Chondrocyte (in vitro differentiated cells): ENCODE measurements at regions not wholly inside any gene's neighbourhood (a gene's known extent, or its start where the extent isn't known, plus 50 kb on each side); places are given as distances from the start of the nearest gene placed in this dataset.

Experiments used
- DNase-seq: peaks from one replicate; pipeline ENCODE4 v3.0.0; 2021; ENCODE audit warnings: mixed read lengths, low spot score
- H3K27ac Mint-ChIP-seq: one replicate; pipeline ENCODE4 v1.8.0; 2021; ENCODE audit warnings: mild to moderate bottlenecking, moderate library complexity, mixed read lengths; ENCODE audit not compliant: unreplicated experiment
- H3K27me3 Mint-ChIP-seq: 2 replicates; pipeline ENCODE4 v1.8.0; 2021; ENCODE audit warnings: low read depth, mixed read lengths
- H3K36me3 Mint-ChIP-seq: 2 replicates; pipeline ENCODE4 v1.8.0; 2021; ENCODE audit warnings: low read depth, mixed read lengths
- H3K4me1 Mint-ChIP-seq: 2 replicates; pipeline ENCODE4 v1.8.0; 2021; ENCODE audit warnings: low read depth, mild to moderate bottlenecking, mixed read lengths
- H3K4me3 Mint-ChIP-seq: one replicate; pipeline ENCODE4 v1.8.0; 2021; ENCODE audit warnings: mild to moderate bottlenecking, moderate library complexity, mixed read lengths; ENCODE audit not compliant: unreplicated experiment
- H3K9me3 Mint-ChIP-seq: 2 replicates; pipeline ENCODE4 v1.8.0; 2021; ENCODE audit warnings: low read depth, mixed read lengths
- TF ChIP-seq, protein P1 (sequence below): fragments of 200-600 bp; sonication (generic); IDR thresholded peaks from 2 replicates; pipeline ENCODE4 v1.5.0; 2021; ENCODE audit warnings: antibody characterized with exemption, mild to moderate bottlenecking, moderate library complexity

DNA sequence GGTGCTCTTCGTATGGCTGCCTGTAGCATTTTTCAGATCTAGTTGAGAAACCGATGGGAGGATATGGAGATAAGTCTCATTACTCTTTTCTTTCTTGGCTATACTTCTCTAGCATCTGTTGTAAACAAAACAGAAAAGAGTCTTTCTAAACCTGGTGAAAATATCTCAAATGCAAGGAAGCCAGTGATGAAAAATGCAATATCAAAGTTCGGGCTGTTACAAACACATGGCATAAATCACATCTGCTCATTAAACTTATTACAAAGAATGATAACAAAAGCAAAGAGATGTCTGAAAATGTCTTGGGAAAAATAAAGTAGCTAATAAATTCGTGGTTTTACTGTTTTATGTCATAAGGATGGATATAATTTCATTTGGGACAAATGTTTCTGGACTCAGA, 71.8 kb upstream of the IGFBP3 start:
- no peaks in the 10 kb centered on the region for H3K27me3 Mint-ChIP-seq
- H3K9me3 Mint-ChIP-seq = peaks cover 19% of the 10 kb centered on the region
- no peak for DNase-seq
- peaks cover 11% of the 10 kb centered on the region for H3K36me3 Mint-ChIP-seq
- H3K4me3 Mint-ChIP-seq = no peak overlapping the region
- H3K27ac Mint-ChIP-seq = no peak overlapping the region
- TF ChIP-seq, protein P1, sequence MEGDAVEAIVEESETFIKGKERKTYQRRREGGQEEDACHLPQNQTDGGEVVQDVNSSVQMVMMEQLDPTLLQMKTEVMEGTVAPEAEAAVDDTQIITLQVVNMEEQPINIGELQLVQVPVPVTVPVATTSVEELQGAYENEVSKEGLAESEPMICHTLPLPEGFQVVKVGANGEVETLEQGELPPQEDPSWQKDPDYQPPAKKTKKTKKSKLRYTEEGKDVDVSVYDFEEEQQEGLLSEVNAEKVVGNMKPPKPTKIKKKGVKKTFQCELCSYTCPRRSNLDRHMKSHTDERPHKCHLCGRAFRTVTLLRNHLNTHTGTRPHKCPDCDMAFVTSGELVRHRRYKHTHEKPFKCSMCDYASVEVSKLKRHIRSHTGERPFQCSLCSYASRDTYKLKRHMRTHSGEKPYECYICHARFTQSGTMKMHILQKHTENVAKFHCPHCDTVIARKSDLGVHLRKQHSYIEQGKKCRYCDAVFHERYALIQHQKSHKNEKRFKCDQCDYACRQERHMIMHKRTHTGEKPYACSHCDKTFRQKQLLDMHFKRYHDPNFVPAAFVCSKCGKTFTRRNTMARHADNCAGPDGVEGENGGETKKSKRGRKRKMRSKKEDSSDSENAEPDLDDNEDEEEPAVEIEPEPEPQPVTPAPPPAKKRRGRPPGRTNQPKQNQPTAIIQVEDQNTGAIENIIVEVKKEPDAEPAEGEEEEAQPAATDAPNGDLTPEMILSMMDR = no peak
- peaks cover 3% of the 10 kb centered on the region for H3K4me1 Mint-ChIP-seq

DNA sequence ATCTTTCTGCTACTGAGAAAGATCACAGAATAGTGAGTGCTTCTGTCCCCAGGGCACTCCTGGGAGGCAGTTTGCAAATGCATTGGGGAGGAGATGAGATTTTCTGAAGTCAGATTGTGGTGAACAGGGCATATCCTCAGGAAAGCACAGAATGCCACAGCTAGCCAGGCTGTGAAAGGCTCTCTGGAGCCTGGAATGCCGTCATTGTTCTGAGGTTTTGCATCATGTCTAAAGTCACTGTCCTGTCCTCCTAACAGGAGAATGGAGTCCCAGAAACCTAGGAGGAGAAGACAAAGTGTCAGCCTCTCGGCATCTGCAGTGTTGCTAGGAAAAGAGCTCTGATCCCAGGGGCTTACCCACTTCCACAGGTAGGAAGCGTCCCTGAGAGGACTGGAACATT, 69.2 kb upstream of the IGFBP3 start:
- peaks cover 3% of the 10 kb centered on the region for H3K4me1 Mint-ChIP-seq
- no peak overlapping the region for H3K27ac Mint-ChIP-seq
- peaks cover 1% of the 10 kb centered on the region for H3K9me3 Mint-ChIP-seq
- peaks cover 2% of the 10 kb centered on the region for H3K36me3 Mint-ChIP-seq
- no peak overlapping the region for H3K4me3 Mint-ChIP-seq
- no peak for DNase-seq
- TF ChIP-seq, protein P1 = no peak
- H3K27me3 Mint-ChIP-seq = no peaks in the 10 kb centered on the region

DNA sequence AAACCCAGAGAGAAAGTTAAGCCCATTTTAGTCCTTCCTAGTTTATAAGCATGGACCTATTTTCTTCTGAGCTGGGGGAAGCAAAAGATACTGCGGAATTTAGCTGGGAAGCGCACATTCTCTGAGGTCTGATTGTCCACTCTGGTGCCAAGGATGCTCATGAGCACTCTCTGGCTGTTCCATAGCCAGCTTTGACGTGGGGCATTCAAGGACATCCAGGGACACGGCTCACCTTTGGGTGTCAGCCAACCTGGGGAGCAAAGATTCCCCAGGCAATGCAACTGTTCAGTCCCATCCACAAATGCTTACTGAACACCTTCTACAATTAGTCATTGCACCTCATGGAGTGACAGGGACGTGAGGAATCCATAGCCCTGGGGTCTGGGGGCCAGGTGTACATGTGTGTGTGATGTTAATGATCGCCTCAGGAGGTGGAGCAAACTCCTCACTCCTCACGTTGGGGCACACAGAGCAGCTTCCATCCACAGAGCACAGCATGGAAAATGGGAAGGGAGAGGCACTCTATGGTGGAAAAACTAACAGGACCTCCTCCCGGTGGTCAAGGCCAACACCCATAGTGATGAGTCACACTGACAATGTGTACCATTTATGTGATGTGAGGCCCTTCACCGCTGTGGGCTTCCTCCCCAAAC, 67.5 kb upstream of the IGFBP3 start:
- Mint-ChIP-seq H3K9me3 (no peaks in the 10 kb centered on the region), H3K4me1 (peaks cover 16% of the 10 kb centered on the region), H3K27ac (no peak overlapping the region), H3K4me3 (no peak overlapping the region), H3K36me3 (no peaks in the 10 kb centered on the region), H3K27me3 (no peaks in the 10 kb centered on the region)
- DNase-seq = no peak
- TF ChIP-seq, protein P1 = no peak

DNA sequence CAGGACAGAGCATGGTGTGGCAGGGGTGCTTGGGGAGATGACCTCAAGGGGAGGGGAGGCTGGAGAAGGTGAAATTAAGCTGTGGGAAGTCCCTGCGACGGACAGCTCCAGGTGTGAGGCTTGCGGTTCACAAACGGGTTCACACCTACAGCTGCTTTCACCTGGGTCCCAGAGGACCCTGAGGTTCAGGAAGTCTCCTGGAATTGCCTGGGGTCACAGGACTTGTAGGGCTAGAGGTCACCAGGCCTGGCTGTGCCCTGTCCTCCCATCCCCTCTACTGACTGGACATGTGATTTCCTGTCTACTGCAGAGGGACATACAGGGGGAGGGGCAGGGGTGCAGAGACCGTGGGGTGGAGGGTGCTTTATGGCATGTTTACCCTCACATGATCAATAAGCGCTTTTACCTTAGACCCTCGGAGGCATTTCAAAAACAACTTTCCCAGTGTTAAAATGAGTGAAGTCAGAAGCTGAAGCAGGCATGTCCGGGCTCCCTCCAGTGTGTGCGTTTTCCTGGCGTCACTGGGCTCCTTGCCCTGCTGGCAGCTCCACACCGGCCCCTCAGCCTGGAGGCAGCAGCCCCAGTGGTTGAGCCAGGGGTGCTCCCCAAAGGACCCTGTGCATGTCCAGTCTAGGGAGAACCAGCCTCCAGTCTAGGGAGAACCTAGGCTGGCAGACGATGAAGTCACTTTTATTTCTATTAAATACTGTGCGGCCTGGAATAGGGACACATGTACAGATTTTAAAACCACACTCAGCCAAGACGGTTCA, 66.6 kb upstream of the IGFBP3 start:
- Mint-ChIP-seq H3K27ac (no peak overlapping the region), H3K36me3 (no peaks in the 10 kb centered on the region), H3K4me1 (peaks cover 24% of the 10 kb centered on the region), H3K9me3 (no peaks in the 10 kb centered on the region), H3K27me3 (no peaks in the 10 kb centered on the region), H3K4me3 (no peak overlapping the region)
- TF ChIP-seq, protein P1 = no peak
- DNase-seq = no peak

DNA sequence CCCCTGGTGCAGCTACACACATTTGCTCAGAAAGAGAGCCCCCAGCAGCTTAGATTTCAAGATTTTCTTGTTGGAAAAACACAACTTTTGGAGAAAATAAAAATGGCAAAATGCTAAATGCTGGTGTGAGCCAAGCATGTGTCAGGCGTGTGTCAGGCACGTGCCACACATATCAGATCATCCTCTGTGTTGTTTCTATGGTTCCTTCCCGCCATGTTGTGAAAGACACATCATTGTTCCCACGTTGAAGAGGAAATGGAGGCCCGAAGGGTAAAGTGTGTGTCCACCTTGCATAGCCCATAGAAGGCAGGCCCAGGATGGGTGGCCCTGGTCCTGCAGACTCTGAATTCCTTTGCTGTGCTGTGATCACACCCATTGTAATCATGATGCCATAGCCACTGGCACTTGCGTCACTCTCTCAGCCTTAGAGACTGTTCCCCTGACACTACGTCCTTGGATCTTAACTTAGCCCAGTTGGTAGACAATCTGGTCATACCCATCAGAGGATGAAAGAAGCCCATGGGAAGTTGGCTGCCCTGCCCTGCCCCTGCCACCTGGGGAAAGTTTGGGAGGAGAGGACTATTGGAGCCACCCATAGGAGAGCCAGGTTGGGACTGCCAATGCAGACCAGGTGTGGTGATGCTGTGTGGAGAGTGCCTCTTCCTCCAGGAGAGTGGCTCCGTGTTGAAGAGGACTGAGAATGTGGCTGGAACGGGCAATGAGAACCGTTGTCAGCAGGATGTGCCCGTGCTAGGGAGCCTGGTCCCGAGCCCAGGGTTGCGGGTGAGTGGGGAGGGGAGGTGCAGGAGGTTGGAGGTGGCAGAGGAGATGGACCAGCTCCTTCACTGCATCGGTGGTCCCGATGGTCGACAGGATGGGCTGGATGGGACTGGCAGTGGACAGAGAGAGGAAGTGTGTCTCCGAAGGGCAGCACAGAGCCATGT, 65.6 kb upstream of the IGFBP3 start:
- Mint-ChIP-seq H3K4me3 (no peak overlapping the region), H3K36me3 (peaks cover 5% of the 10 kb centered on the region), H3K27me3 (no peaks in the 10 kb centered on the region), H3K27ac (no peak overlapping the region), H3K9me3 (peaks cover 5% of the 10 kb centered on the region), H3K4me1 (peaks cover 24% of the 10 kb centered on the region)
- no peak for DNase-seq
- TF ChIP-seq, protein P1 = no peak
